ENCODE measurements at regions not wholly inside any gene's neighbourhood (a gene's known extent, or its start where the extent isn't known, plus 50 kb on each side); places are given as distances from the start of the nearest gene placed in this dataset.
"Not testable (repeated sequence)": the region's sequence is repeated elsewhere in the genome, so short reads cannot be mapped to it uniquely, and the experiment has no call there.

DNA sequence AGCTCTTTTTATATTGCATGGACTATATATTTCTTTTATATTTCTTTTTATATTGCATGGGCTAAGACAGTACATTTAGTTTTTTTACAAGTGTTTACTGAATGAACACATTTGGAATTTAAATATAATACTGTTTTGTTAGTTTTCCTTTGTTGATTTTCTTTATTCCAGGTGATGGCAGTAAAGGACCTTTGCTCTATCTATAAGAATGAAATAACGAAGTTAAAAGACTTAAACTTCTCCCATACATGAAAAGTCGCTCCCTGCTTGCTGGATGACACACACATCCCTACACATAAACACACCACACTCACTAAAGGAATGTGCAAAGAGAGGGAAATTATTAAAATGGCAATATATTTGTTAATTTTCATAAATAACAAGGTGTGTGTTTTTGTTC lies 102.5 kb upstream of the ANXA10 start:
- intact Hi-C loops (cut with micrococcal nuclease), result no loop called here
- Mint-ChIP-seq H3K9me3 (no peaks in the 10 kb centered on the region), H3K4me3 (no peak overlapping the region), H3K27ac (no peak overlapping the region), H3K36me3 (ENCODE audit: low read depth) (no peaks in the 10 kb centered on the region), H3K27me3 (ENCODE audit: low read depth) (no peaks in the 10 kb centered on the region), H3K4me1 (ENCODE audit: low read depth) (no peaks in the 10 kb centered on the region)
- DNase-seq, result no peak
- CTCF ChIA-PET, result no interaction called here

DNA sequence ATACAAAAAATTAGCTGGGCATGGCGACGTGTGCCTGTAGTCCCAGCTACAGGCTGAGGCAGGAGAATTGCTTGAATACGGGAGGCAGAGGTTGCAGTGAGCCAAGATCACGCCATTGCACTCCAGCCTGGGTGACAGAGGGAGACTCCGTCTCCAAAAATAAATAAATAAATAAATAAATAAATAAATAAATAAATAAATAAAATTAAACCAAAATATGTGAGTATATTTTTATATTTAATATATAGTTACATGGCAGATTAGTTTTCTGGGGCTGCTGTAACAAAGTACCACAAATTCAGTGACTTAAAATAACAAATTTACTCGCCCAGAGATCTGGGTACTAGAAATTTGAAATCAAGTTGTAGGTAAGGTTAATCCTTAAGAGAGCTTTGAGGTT lies 84.2 kb upstream of the ANXA10 start:
- H3K27ac Mint-ChIP-seq; CTCF ChIA-PET; H3K36me3 Mint-ChIP-seq (ENCODE audit: low read depth); H3K9me3 Mint-ChIP-seq; intact Hi-C loops (cut with micrococcal nuclease); H3K4me1 Mint-ChIP-seq (ENCODE audit: low read depth); DNase-seq; H3K27me3 Mint-ChIP-seq (ENCODE audit: low read depth); H3K4me3 Mint-ChIP-seq: not testable (repeated sequence)

GRCh38 chr4:168019019-168019651 lies 73.2 kb upstream of the ANXA10 start:
- H3K27ac Mint-ChIP-seq, result no peak overlapping the region
- no peaks in the 10 kb centered on the region for H3K36me3 Mint-ChIP-seq (ENCODE audit: low read depth)
- peaks cover 7% of the 10 kb centered on the region for H3K9me3 Mint-ChIP-seq
- no peaks in the 10 kb centered on the region for H3K4me1 Mint-ChIP-seq (ENCODE audit: low read depth)
- CTCF ChIA-PET, result interaction anchor here (0.6 kb wide), 1 partner anchor 543 kb away, joined by 3 read pairs; no protein-coding TSS in a partner anchor
- intact Hi-C loops (cut with micrococcal nuclease), result no loop called here
- no peak for DNase-seq
- no peak overlapping the region for H3K4me3 Mint-ChIP-seq
- no peaks in the 10 kb centered on the region for H3K27me3 Mint-ChIP-seq (ENCODE audit: low read depth)

DNA sequence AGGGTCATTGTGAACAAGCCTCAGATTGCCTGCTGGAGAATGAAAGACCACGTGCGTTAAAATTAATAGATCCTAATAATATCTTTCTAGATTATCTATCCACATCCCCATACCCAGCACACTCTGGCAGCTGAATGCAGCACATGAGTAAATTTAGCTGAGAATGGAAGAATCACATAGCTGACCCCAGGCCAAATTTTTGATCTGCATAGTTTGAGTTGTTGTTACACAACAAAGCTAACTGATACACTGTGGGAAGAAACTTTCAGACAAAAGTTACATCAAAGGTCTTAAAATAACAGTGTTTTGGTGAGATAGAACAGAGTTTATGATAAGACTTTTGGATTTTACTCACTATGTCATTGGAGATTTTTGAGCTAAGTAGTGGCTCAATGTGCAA lies 72.4 kb upstream of the ANXA10 start:
- no peak overlapping the region for H3K4me3 Mint-ChIP-seq
- no peaks in the 10 kb centered on the region for H3K27me3 Mint-ChIP-seq (ENCODE audit: low read depth)
- intact Hi-C loops (cut with micrococcal nuclease), result no loop called here
- H3K27ac Mint-ChIP-seq, result no peak overlapping the region
- H3K36me3 Mint-ChIP-seq (ENCODE audit: low read depth), result no peaks in the 10 kb centered on the region
- peaks cover 7% of the 10 kb centered on the region for H3K9me3 Mint-ChIP-seq
- no peaks in the 10 kb centered on the region for H3K4me1 Mint-ChIP-seq (ENCODE audit: low read depth)
- DNase-seq, result no peak
- CTCF ChIA-PET, result no interaction called here

DNA sequence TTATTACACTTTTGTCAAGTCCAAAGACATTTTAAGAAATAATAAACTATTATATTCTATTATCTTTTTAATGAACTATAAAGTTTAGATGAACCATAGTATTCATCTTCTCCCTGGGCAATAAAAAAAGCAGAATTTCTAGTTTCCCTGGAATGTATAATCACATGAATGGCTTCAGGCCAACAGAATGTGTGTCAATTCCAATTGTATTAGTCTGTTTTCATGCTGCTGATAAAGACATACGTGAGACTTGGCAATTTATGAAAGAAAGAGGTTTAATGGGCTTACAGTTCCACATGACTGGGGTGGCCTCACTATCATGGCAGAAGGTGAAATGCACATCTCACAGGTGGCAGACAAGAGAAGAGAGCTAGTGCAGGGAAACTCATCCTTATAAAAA lies 70.7 kb upstream of the ANXA10 start:
- no peak for DNase-seq
- CTCF ChIA-PET, result no interaction called here
- Mint-ChIP-seq H3K4me3 (no peak overlapping the region), H3K27ac (no peak overlapping the region), H3K36me3 (ENCODE audit: low read depth) (no peaks in the 10 kb centered on the region), H3K4me1 (ENCODE audit: low read depth) (no peaks in the 10 kb centered on the region), H3K9me3 (peaks cover 7% of the 10 kb centered on the region), H3K27me3 (ENCODE audit: low read depth) (no peaks in the 10 kb centered on the region)
- intact Hi-C loops (cut with micrococcal nuclease), result no loop called here

DNA sequence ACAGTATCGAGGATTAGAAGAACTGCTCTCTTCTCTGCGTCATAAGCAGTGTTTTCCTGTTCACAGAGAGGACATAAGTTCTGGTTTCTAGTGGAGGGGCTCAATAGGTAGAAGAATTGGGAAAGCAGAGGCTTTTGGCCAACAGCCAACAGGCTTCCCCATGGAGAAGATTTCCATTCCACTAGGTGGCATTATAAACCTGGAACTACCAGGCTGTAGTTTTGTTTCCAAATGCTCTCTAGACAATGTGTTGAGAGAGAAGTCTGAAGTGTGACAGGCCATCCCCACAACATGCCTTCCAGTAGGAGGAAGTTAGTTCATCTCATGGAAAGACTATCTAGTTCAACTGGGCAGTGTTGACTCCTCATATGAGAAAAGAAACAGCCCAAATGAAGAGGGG lies 63.8 kb upstream of the ANXA10 start:
- no peak for DNase-seq
- no peak overlapping the region for H3K4me3 Mint-ChIP-seq
- intact Hi-C loops (cut with micrococcal nuclease), result no loop called here

GRCh38 chr4:168028970-168029597 lies 63.3 kb upstream of the ANXA10 start:
- no peak overlapping the region for H3K4me3 Mint-ChIP-seq
- H3K4me1 Mint-ChIP-seq (ENCODE audit: low read depth), result no peaks in the 10 kb centered on the region
- CTCF ChIA-PET, result no interaction called here
- no peak for DNase-seq
- peaks cover 1% of the 10 kb centered on the region for H3K9me3 Mint-ChIP-seq
- no peak overlapping the region for H3K27ac Mint-ChIP-seq
- no peaks in the 10 kb centered on the region for H3K36me3 Mint-ChIP-seq (ENCODE audit: low read depth)
- intact Hi-C loops (cut with micrococcal nuclease), result no loop called here
- no peaks in the 10 kb centered on the region for H3K27me3 Mint-ChIP-seq (ENCODE audit: low read depth)

More for the DNA sequence above, 63.8 kb upstream of the ANXA10 start:
- H3K27me3 Mint-ChIP-seq (ENCODE audit: low read depth), result no peaks in the 10 kb centered on the region
- H3K9me3 Mint-ChIP-seq, result peaks cover 1% of the 10 kb centered on the region
- H3K36me3 Mint-ChIP-seq (ENCODE audit: low read depth), result no peaks in the 10 kb centered on the region
- CTCF ChIA-PET, result no interaction called here
- H3K27ac Mint-ChIP-seq, result no peak overlapping the region
- no peaks in the 10 kb centered on the region for H3K4me1 Mint-ChIP-seq (ENCODE audit: low read depth)

GRCh38 chr4:168037676-168038075 lies 54.7 kb upstream of the ANXA10 start:
- no peaks in the 10 kb centered on the region for H3K9me3 Mint-ChIP-seq
- intact Hi-C loops (cut with micrococcal nuclease), result no loop called here
- no peaks in the 10 kb centered on the region for H3K4me1 Mint-ChIP-seq (ENCODE audit: low read depth)
- no peaks in the 10 kb centered on the region for H3K27me3 Mint-ChIP-seq (ENCODE audit: low read depth)
- no peak overlapping the region for H3K27ac Mint-ChIP-seq
- no peak for DNase-seq
- H3K36me3 Mint-ChIP-seq (ENCODE audit: low read depth), result no peaks in the 10 kb centered on the region
- no peak overlapping the region for H3K4me3 Mint-ChIP-seq
- CTCF ChIA-PET, result no interaction called here

GRCh38 chr4:168039593-168039992 lies 52.7 kb upstream of the ANXA10 start:
- H3K27me3 Mint-ChIP-seq (ENCODE audit: low read depth), result no peaks in the 10 kb centered on the region
- CTCF ChIA-PET, result no interaction called here
- H3K9me3 Mint-ChIP-seq, result no peaks in the 10 kb centered on the region
- H3K4me3 Mint-ChIP-seq, result no peak overlapping the region
- intact Hi-C loops (cut with micrococcal nuclease), result no loop called here
- H3K36me3 Mint-ChIP-seq (ENCODE audit: low read depth), result no peaks in the 10 kb centered on the region
- H3K27ac Mint-ChIP-seq, result no peak overlapping the region
- no peak for DNase-seq
- no peaks in the 10 kb centered on the region for H3K4me1 Mint-ChIP-seq (ENCODE audit: low read depth)
